ENCODE measurements at regions not wholly inside any gene's neighbourhood (a gene's known extent, or its start where the extent isn't known, plus 50 kb on each side); places are given as distances from the start of the nearest gene placed in this dataset.

DNA sequence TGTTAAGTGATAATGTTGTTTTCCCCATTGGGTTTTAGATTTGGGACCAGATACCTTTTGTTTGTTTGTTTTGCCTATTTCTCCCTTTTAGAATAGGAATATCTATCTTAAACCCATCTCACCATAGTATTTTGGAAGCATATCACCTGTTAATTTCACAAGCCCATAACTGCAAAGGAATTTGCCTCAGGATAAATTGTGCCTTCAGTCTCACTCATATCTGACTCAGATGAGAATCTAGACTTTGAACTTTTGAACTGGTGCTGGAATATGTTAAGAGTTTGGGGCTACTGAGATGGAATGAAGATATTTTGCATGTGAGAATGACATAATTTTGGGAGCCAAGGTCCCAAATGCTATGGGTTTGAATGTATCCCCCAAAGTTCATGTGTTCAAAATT is 607.4 kb downstream of the HACE1 start:
- TF ChIP-seq TAF1 (IDR thresholded peaks at IDR 0.05; ENCODE audit: low read depth, low read length) (no peak), TCF12 (IDR thresholded peaks at IDR 0.05; ENCODE audit: low read depth, low read length) (no peak), SIX5 (IDR thresholded peaks at IDR 0.05; ENCODE audit: low read depth, low read length) (no peak), PHF8 (conservative IDR thresholded peaks at IDR 0.05; ENCODE audit: low read depth, low read length) (no peak), BACH1 (IDR thresholded peaks at IDR 0.05; ENCODE audit: low read length) (no peak), YY1 (IDR thresholded peaks at IDR 0.05; ENCODE audit: low read depth, low read length) (no peak), KDM4A (IDR thresholded peaks at IDR 0.05; ENCODE audit: low read depth, low read length, severe bottlenecking) (no peak), EP300 (IDR thresholded peaks at IDR 0.05; ENCODE audit: borderline replicate concordance in 1 of 2, low read depth in 2 of 2, low read length in 2 of 2) (no peak), RXRA (IDR thresholded peaks at IDR 0.05; ENCODE audit: insufficient read depth, low read depth, low read length) (no peak), EGR1 (IDR thresholded peaks at IDR 0.05; ENCODE audit: borderline replicate concordance, low read depth, low read length) (no peak), NRF1 (IDR thresholded peaks at IDR 0.05; ENCODE audit: low read depth, low read length) (no peak), FOSL1 (IDR thresholded peaks at IDR 0.05; ENCODE audit: insufficient read depth, low read depth, low read length) (no peak), EZH2 (IDR thresholded peaks at IDR 0.05; ENCODE audit: low read depth, low read length, severe bottlenecking) (no peak), POLR2AphosphoS5 (IDR thresholded peaks at IDR 0.05; ENCODE audit: low read depth, low read length) (no peak)
- TF ChIP-seq, protein P1, sequence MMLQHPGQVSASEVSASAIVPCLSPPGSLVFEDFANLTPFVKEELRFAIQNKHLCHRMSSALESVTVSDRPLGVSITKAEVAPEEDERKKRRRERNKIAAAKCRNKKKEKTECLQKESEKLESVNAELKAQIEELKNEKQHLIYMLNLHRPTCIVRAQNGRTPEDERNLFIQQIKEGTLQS (IDR thresholded peaks at IDR 0.05; ENCODE audit: insufficient read depth, low read depth, low read length): no peak
- no peak overlapping the region for H3K4me2 ChIP-seq (ENCODE audit: insufficient read depth in 1 of 2, low read depth in 2 of 2, low read length in 2 of 2)
- CTCF ChIA-PET (ENCODE audit: partially characterized antibody): no interaction called here

More for the DNA sequence above, 607.4 kb downstream of the HACE1 start:
- H3K9me3 ChIP-seq (ENCODE audit: insufficient read depth in 2 of 2, low read depth in 1 of 2, low read length in 1 of 2): no peaks in the 10 kb centered on the region
- no peak overlapping the region for H2BK120ac ChIP-seq (replicated peaks; ENCODE audit: low read depth, low read length)
- H3K14ac ChIP-seq (ENCODE audit: insufficient read length): no peak overlapping the region
- no peaks in the 10 kb centered on the region for H4K20me1 ChIP-seq (replicated peaks in 1 of 2; ENCODE audit: control insufficient read depth in 1 of 2, insufficient read depth in 2 of 2, low read length in 2 of 2)
- no peak overlapping the region for H2BK5ac ChIP-seq (ENCODE audit: low read depth, low read length)
- H3K4me3 ChIP-seq (ENCODE audit: extremely low read depth in 1 of 4, insufficient read depth in 2 of 4, low read depth in 3 of 4, low read length in 4 of 4): no peak overlapping the region
- H3K27ac ChIP-seq (ENCODE audit: low read depth, low read length): no peak overlapping the region
- H3K4me1 ChIP-seq (replicated peaks in 1 of 4; ENCODE audit: control insufficient read depth in 3 of 4, insufficient read depth in 4 of 4, low read length in 3 of 4): no peaks in the 10 kb centered on the region
- POLR2A ChIA-PET (ENCODE audit: partially characterized antibody): no interaction called here
- no peak overlapping the region for H2BK12ac ChIP-seq (ENCODE audit: low read depth, low read length)
- no peak overlapping the region for H3K23ac ChIP-seq (ENCODE audit: insufficient read length)
- no peak overlapping the region for H2BK20ac ChIP-seq (ENCODE audit: low read length)
- no peak overlapping the region for H3K9ac ChIP-seq (replicated peaks in 1 of 4; ENCODE audit: extremely low read depth in 1 of 4, low read depth in 3 of 4, low read length in 3 of 4)
- no peaks in the 10 kb centered on the region for H3K36me3 ChIP-seq (ENCODE audit: control insufficient read depth in 2 of 4, insufficient read depth in 4 of 4, low read length in 3 of 4)
- no peak overlapping the region for H2AK5ac ChIP-seq (ENCODE audit: low read depth, low read length)
- no peaks in the 10 kb centered on the region for H3K79me2 ChIP-seq (ENCODE audit: control insufficient read depth in 1 of 2, insufficient read depth in 2 of 2, low read length in 2 of 2)
- no peak overlapping the region for H2AFZ ChIP-seq (ENCODE audit: low read length)
- H3K79me1 ChIP-seq (ENCODE audit: low read depth, low read length): no peaks in the 10 kb centered on the region
- no peak overlapping the region for H2BK15ac ChIP-seq (ENCODE audit: low read length)
- FAIRE-seq: no peak
- H3K27me3 ChIP-seq (replicated peaks in 1 of 4; ENCODE audit: control insufficient read depth in 3 of 4, extremely low read depth in 1 of 4, insufficient read depth in 3 of 4, low read length in 3 of 4): no peaks in the 10 kb centered on the region
- no peak overlapping the region for H4K5ac ChIP-seq (ENCODE audit: insufficient read length, low read depth, low read length)
- DNase-seq (ENCODE audit: low read depth in 1 of 2, low spot score in 2 of 2): no peak
- H3K23me2 ChIP-seq (ENCODE audit: low read depth, low read length): no peaks in the 10 kb centered on the region
- no peak overlapping the region for H4K91ac ChIP-seq (replicated peaks; ENCODE audit: insufficient read length, low read length)
- H3K18ac ChIP-seq (ENCODE audit: extremely low read depth, low read length): no peak overlapping the region
- no peak overlapping the region for H4K8ac ChIP-seq (ENCODE audit: extremely low read depth, insufficient read depth, low read length)
- no peak overlapping the region for H3K56ac ChIP-seq (replicated peaks; ENCODE audit: insufficient read length, low read depth, low read length)
- H3K4ac ChIP-seq (replicated peaks; ENCODE audit: insufficient read length, low read depth, low read length): no peak overlapping the region

All from H1 (cell line).